H1 (cell line): ENCODE measurements at regions not wholly inside any gene's neighbourhood (a gene's known extent, or its start where the extent isn't known, plus 50 kb on each side); places are given as distances from the start of the nearest gene placed in this dataset.

ENCODE experiments used
- CTCF ChIA-PET: fragments of 300-600 bp; sonication (Branson Sonifier 250); formaldehyde crosslinking; loops from one replicate; lab custom pipeline; 2021; ENCODE audit not compliant: partially characterized antibody; lab: Charles Lee
- POLR2A ChIA-PET: fragments of 300-600 bp; sonication (Branson Sonifier 250); formaldehyde crosslinking; loops from one replicate; lab custom pipeline; 2021; ENCODE audit warnings: inconsistent platforms; ENCODE audit not compliant: partially characterized antibody; lab: Charles Lee
- DNase-seq, 2 experiments: peaks; one replicate each; pipeline versions ENCODE4 v3.0.0 to v3.0.0-alpha.2; 2010 to 2022; ENCODE audit warnings: low spot score in 2 of 2, low read depth in 1 of 2, mixed read lengths in 1 of 2
- FAIRE-seq: peaks from 2 replicates; lab custom pipeline; 2011; peaks lifted over from hg19 to GRCh38; lab: Jason Lieb, UNC
- H2AFZ ChIP-seq: 2 replicates; pipeline ENCODE4 v1.8.1; 2012; ENCODE audit warnings: low read length, inconsistent platforms
- H2AK5ac ChIP-seq: 2 replicates; pipeline ENCODE4 v1.6.1; 2013; ENCODE audit warnings: low read depth, low read length
- H2BK120ac ChIP-seq: replicated peaks from 2 replicates; pipeline ENCODE3; 2013; ENCODE audit warnings: low read depth, low read length, inconsistent platforms
- H2BK12ac ChIP-seq: 2 replicates; pipeline ENCODE4 v1.6.1; 2013; ENCODE audit warnings: low read depth, low read length
- H2BK15ac ChIP-seq: 2 replicates; pipeline ENCODE4 v1.6.1; 2013; ENCODE audit warnings: low read length
- H2BK20ac ChIP-seq: 2 replicates; pipeline ENCODE4 v1.6.1; 2013; ENCODE audit warnings: low read length
- H2BK5ac ChIP-seq: 2 replicates; pipeline ENCODE4 v1.6.1; 2013; ENCODE audit warnings: low read depth, low read length
- H3K14ac ChIP-seq: 2 replicates; pipeline ENCODE4 v1.6.1; 2013; ENCODE audit warnings: inconsistent platforms; ENCODE audit not compliant: insufficient read length
- H3K18ac ChIP-seq: 2 replicates; pipeline ENCODE4 v1.6.1; 2013; ENCODE audit warnings: low read length; ENCODE audit errors: extremely low read depth
- H3K23ac ChIP-seq: 2 replicates; pipeline ENCODE4 v1.6.1; 2013; ENCODE audit warnings: inconsistent platforms; ENCODE audit not compliant: insufficient read length
- H3K23me2 ChIP-seq: 2 replicates; pipeline ENCODE4 v1.6.1; 2013; ENCODE audit warnings: low read depth, low read length
- H3K27ac ChIP-seq: 2 replicates; pipeline ENCODE4 v1.6.1; 2011; ENCODE audit warnings: low read depth, low read length, inconsistent platforms
- H3K27me3 ChIP-seq, 4 experiments: replicated peaks in 1 of 4; 1 replicate in 1 of 4; 2 replicates in 3 of 4; pipeline versions ENCODE4 v1.6.1 to v1.8.1; 2011 to 2013; ENCODE audit warnings: low read length in 3 of 4, mild to moderate bottlenecking in 3 of 4, inconsistent platforms in 2 of 4, mixed read lengths in 2 of 4, moderate library complexity in 1 of 4; ENCODE audit not compliant: control insufficient read depth in 3 of 4, insufficient read depth in 3 of 4; ENCODE audit errors: extremely low read depth in 1 of 4
- H3K36me3 ChIP-seq, 4 experiments: 2 replicates each; pipeline versions ENCODE4 v1.6.1 to v1.8.1; 2011 to 2013; ENCODE audit warnings: mild to moderate bottlenecking in 4 of 4, low read length in 3 of 4, moderate library complexity in 2 of 4, control low read depth in 1 of 4, inconsistent platforms in 1 of 4; ENCODE audit not compliant: insufficient read depth in 4 of 4, control insufficient read depth in 2 of 4
- H3K4ac ChIP-seq: replicated peaks from 2 replicates; pipeline ENCODE3; 2013; ENCODE audit warnings: low read length, low read depth, mixed read lengths, inconsistent platforms; ENCODE audit not compliant: insufficient read length
- H3K4me1 ChIP-seq, 4 experiments: replicated peaks in 1 of 4; 1 replicate in 1 of 4; 2 replicates in 3 of 4; pipeline versions ENCODE4 v1.6.1 to v1.8.1; 2011 to 2013; ENCODE audit warnings: low read length in 3 of 4, inconsistent platforms in 2 of 4, mixed read lengths in 1 of 4; ENCODE audit not compliant: insufficient read depth in 4 of 4, control insufficient read depth in 3 of 4
- H3K4me2 ChIP-seq, 2 experiments: 2 replicates each; pipeline versions ENCODE4 v1.6.1 to v1.8.1; 2011 to 2013; ENCODE audit warnings: low read depth in 2 of 2, low read length in 2 of 2, control low read depth in 1 of 2, inconsistent platforms in 1 of 2, mild to moderate bottlenecking in 1 of 2; ENCODE audit not compliant: insufficient read depth in 1 of 2
- H3K4me3 ChIP-seq, 4 experiments: fragments of 200-600, 300-600 bp in 1 of 4; sonication (generic), shearing (Covaris generic), sonication (Bioruptor Twin) in 1 of 4; 2 replicates each; pipeline versions ENCODE4 v1.5.1 to v1.8.1; 2011 to 2016; ENCODE audit warnings: low read length in 4 of 4, low read depth in 3 of 4, control low read depth in 2 of 4, inconsistent platforms in 2 of 4, mild to moderate bottlenecking in 2 of 4, mixed read lengths in 1 of 4, moderate library complexity in 1 of 4; ENCODE audit not compliant: insufficient read depth in 2 of 4; ENCODE audit errors: extremely low read depth in 1 of 4
- H3K56ac ChIP-seq: replicated peaks from 2 replicates; pipeline ENCODE3; 2013; ENCODE audit warnings: low read depth, mild to moderate bottlenecking, mixed read lengths, low read length, inconsistent platforms; ENCODE audit not compliant: insufficient read length
- H3K79me1 ChIP-seq: 2 replicates; pipeline ENCODE4 v1.6.1; 2013; ENCODE audit warnings: low read depth, low read length, control low read depth
- H3K79me2 ChIP-seq, 2 experiments: 2 replicates each; pipeline versions ENCODE4 v1.6.1 to v1.8.1; 2012 to 2013; ENCODE audit warnings: low read length in 2 of 2, mild to moderate bottlenecking in 2 of 2, inconsistent platforms in 1 of 2; ENCODE audit not compliant: insufficient read depth in 2 of 2, control insufficient read depth in 1 of 2
- H3K9ac ChIP-seq, 4 experiments: replicated peaks in 1 of 4; 1 replicate in 1 of 4; 2 replicates in 3 of 4; pipeline versions ENCODE4 v1.6.1 to v1.8.1; 2011 to 2013; ENCODE audit warnings: low read depth in 3 of 4, low read length in 3 of 4, control low read depth in 2 of 4, mild to moderate bottlenecking in 2 of 4, moderate library complexity in 2 of 4, inconsistent platforms in 1 of 4; ENCODE audit errors: extremely low read depth in 1 of 4
- H3K9me3 ChIP-seq, 2 experiments: 2 replicates each; pipeline versions ENCODE4 v1.6.1 to v1.8.1; 2012 to 2013; ENCODE audit warnings: mild to moderate bottlenecking in 2 of 2, moderate library complexity in 2 of 2, control low read depth in 1 of 2, inconsistent platforms in 1 of 2, low read depth in 1 of 2, low read length in 1 of 2, mixed read lengths in 1 of 2; ENCODE audit not compliant: insufficient read depth in 2 of 2
- H4K20me1 ChIP-seq, 2 experiments: replicated peaks in 1 of 2; 2 replicates each; pipeline versions ENCODE3 to v1.8.1; 2011 to 2013; ENCODE audit warnings: inconsistent platforms in 2 of 2, low read length in 2 of 2, mild to moderate bottlenecking in 1 of 2; ENCODE audit not compliant: insufficient read depth in 2 of 2, control insufficient read depth in 1 of 2
- H4K5ac ChIP-seq: 2 replicates; pipeline ENCODE4 v1.6.1; 2013; ENCODE audit warnings: low read length, low read depth, mixed read lengths, inconsistent platforms; ENCODE audit not compliant: insufficient read length
- H4K8ac ChIP-seq: 2 replicates; pipeline ENCODE4 v1.8.0; 2013; ENCODE audit warnings: mild to moderate bottlenecking, moderate library complexity, low read length, inconsistent platforms; ENCODE audit not compliant: insufficient read depth; ENCODE audit errors: extremely low read depth
- H4K91ac ChIP-seq: replicated peaks from 2 replicates; pipeline ENCODE3; 2013; ENCODE audit warnings: low read length, mixed read lengths, inconsistent platforms; ENCODE audit not compliant: insufficient read length
- TBP ChIP-seq: IDR thresholded peaks from 2 replicates; pipeline ENCODE4 v1.6.1; 2011; ENCODE audit warnings: low read depth, low read length, improper control_type of control experiment
- WGBS, 2 experiments: shearing (Covaris generic) in 1 of 2; methylation state at CpG; one replicate each; pipeline versions ENCODE4 v1.1.6 to v1.1.7; 2013 to 2015; ENCODE audit warnings: low lambda C conversion rate in 2 of 2, mixed read lengths in 2 of 2, inconsistent platforms in 1 of 2, low coverage in 1 of 2, missing lambda C conversion rate in 1 of 2; ENCODE audit not compliant: insufficient replicate concordance in 2 of 2, insufficient coverage in 1 of 2, insufficient read length in 1 of 2; ENCODE audit errors: extremely low coverage in 1 of 2, missing lambda C conversion rate in 1 of 2; 5-methylcytosine and 5-hydroxymethylcytosine counted together
- TF ChIP-seq, protein P1 (sequence below), 3 experiments: IDR thresholded peaks; 1 replicate in 2 of 3; 2 replicates in 1 of 3; pipeline versions ENCODE4 v1.5.1 to v1.6.1; 2011; ENCODE audit warnings: low read length in 3 of 3, mild to moderate bottlenecking in 3 of 3, inconsistent platforms in 2 of 3, low read depth in 1 of 3, moderate library complexity in 1 of 3; ENCODE audit not compliant: insufficient read depth in 1 of 3; ENCODE audit errors: control extremely low read depth in 1 of 3

GRCh38 chrX:137215467-137215866 is 181.7 kb upstream of the GPR101 start:
- Histone ChIP-seq H3K4me3 (no peak overlapping the region), H3K36me3 (no peaks in the 10 kb centered on the region), H4K91ac (no peak overlapping the region), H2BK15ac (no peak overlapping the region), H3K23me2 (no peaks in the 10 kb centered on the region), H3K56ac (no peak overlapping the region), H3K27ac (no peak overlapping the region), H3K79me1 (no peaks in the 10 kb centered on the region), H2BK120ac (no peak overlapping the region), H3K79me2 (no peaks in the 10 kb centered on the region), H3K4me1 (peaks cover 0 to 4% (median 0%) of the 10 kb centered on the region in 4 experiments; a peak in 1 of 7 replicates), H3K9ac (no peak overlapping the region), H4K5ac (no peak overlapping the region), H3K18ac (no peak overlapping the region), H2BK5ac (no peak overlapping the region), H2AFZ (no peak overlapping the region), H3K4me2 (no peak overlapping the region), H2AK5ac (no peak overlapping the region), H3K27me3 (no peaks in the 10 kb centered on the region), H2BK12ac (no peak overlapping the region), H4K20me1 (no peaks in the 10 kb centered on the region), H3K4ac (no peak overlapping the region), H4K8ac (no peak overlapping the region), H3K9me3 (peaks cover 2 to 6% of the 10 kb centered on the region in 2 experiments; a peak in 2 of 4 replicates), H3K14ac (no peak overlapping the region), H3K23ac (no peak overlapping the region), H2BK20ac (no peak overlapping the region)
- WGBS, 2 experiments, result 91% methylated on average over 1 of the region's 1 CpG; no CpG with 5 or more reads in 1 of the 2 experiments
- TF ChIP-seq, protein P1, sequence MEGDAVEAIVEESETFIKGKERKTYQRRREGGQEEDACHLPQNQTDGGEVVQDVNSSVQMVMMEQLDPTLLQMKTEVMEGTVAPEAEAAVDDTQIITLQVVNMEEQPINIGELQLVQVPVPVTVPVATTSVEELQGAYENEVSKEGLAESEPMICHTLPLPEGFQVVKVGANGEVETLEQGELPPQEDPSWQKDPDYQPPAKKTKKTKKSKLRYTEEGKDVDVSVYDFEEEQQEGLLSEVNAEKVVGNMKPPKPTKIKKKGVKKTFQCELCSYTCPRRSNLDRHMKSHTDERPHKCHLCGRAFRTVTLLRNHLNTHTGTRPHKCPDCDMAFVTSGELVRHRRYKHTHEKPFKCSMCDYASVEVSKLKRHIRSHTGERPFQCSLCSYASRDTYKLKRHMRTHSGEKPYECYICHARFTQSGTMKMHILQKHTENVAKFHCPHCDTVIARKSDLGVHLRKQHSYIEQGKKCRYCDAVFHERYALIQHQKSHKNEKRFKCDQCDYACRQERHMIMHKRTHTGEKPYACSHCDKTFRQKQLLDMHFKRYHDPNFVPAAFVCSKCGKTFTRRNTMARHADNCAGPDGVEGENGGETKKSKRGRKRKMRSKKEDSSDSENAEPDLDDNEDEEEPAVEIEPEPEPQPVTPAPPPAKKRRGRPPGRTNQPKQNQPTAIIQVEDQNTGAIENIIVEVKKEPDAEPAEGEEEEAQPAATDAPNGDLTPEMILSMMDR (IDR thresholded peaks at IDR 0.05; ENCODE audit: control extremely low read depth in 1 of 3, insufficient read depth in 1 of 3, low read depth in 1 of 3, low read length in 3 of 3), result no peak
- TF ChIP-seq TBP, result 0 out of 2 replicates have a peak, but pooled peaks have one; percentile 27
- FAIRE-seq, result no peak
- ChIA-PET CTCF (interaction anchor here (1.5 kb wide), 1 partner anchor 22 kb away, joined by 3 read pairs; no protein-coding TSS in a partner anchor), POLR2A (no interaction called here)
- DNase-seq, result no peak
